Neural progenitor cell (in vitro differentiated cells): ENCODE measurements at regions not wholly inside any gene's neighbourhood (a gene's known extent, or its start where the extent isn't known, plus 50 kb on each side); places are given as distances from the start of the nearest gene placed in this dataset.

Experiments
- DNase-seq: peaks from one replicate; pipeline ENCODE4 v3.0.0-alpha.2; 2016; ENCODE audit warnings: low spot score
- H2AFZ ChIP-seq: fragments of 200-600 bp; sonication (generic); replicated peaks from 2 replicates; pipeline ENCODE4 v1.6.1; 2016; ENCODE audit warnings: antibody characterized with exemption
- H3F3A ChIP-seq: fragments of 200-600 bp; sonication (generic); 2 replicates; pipeline ENCODE4 v1.6.1; 2016; ENCODE audit warnings: antibody characterized with exemption, low read depth
- H3K27ac ChIP-seq: fragments of 200-600 bp; sonication (generic); 2 replicates; pipeline ENCODE4 v1.5.1; 2016; ENCODE audit warnings: mild to moderate bottlenecking
- H3K27me3 ChIP-seq: fragments of 200-600 bp; sonication (generic); 2 replicates; pipeline ENCODE4 v1.6.1; 2016; ENCODE audit warnings: mild to moderate bottlenecking, moderate library complexity
- H3K36me3 ChIP-seq: fragments of 200-600 bp; sonication (generic); 2 replicates; pipeline ENCODE4 v1.5.1; 2016
- H3K4me1 ChIP-seq: fragments of 200-600 bp; sonication (generic); 2 replicates; pipeline ENCODE4 v1.6.1; 2016; ENCODE audit warnings: mixed run types
- H3K4me2 ChIP-seq: fragments of 200-600 bp; sonication (generic); 2 replicates; pipeline ENCODE4 v1.6.1; 2016
- H3K4me3 ChIP-seq: fragments of 200-600 bp; sonication (generic); 2 replicates; pipeline ENCODE4 v1.5.1; 2016
- H3K79me2 ChIP-seq: fragments of 200-600 bp; sonication (generic); 2 replicates; pipeline ENCODE4 v1.6.1; 2016; ENCODE audit warnings: low read depth
- H3K9ac ChIP-seq: fragments of 200-600 bp; sonication (generic); 2 replicates; pipeline ENCODE4 v1.6.1; 2016
- H3K9me3 ChIP-seq: fragments of 200-600 bp; sonication (generic); 2 replicates; pipeline ENCODE4 v1.5.1; 2016; ENCODE audit warnings: low read depth
- H4K20me1 ChIP-seq: fragments of 200-600 bp; sonication (generic); 2 replicates; pipeline ENCODE4 v1.6.1; 2016; ENCODE audit warnings: low read depth
- H3K27ac Mint-ChIP-seq: 3 replicates; pipeline ENCODE4 v1.8.0; 2021; ENCODE audit warnings: mixed read lengths
- H3K27me3 Mint-ChIP-seq: 2 replicates; pipeline ENCODE4 v1.8.0; 2022; ENCODE audit warnings: low read depth, mild to moderate bottlenecking, inconsistent platforms, moderate library complexity, mixed read lengths; ENCODE audit not compliant: insufficient read depth
- H3K36me3 Mint-ChIP-seq: 3 replicates; pipeline ENCODE4 v1.8.0; 2021; ENCODE audit warnings: mixed read lengths
- H3K4me1 Mint-ChIP-seq: 3 replicates; pipeline ENCODE4 v1.8.0; 2021; ENCODE audit warnings: mixed read lengths
- H3K4me3 Mint-ChIP-seq: 3 replicates; pipeline ENCODE4 v1.8.0; 2021; ENCODE audit warnings: mild to moderate bottlenecking, moderate library complexity, mixed read lengths
- H3K9me3 Mint-ChIP-seq: 3 replicates; pipeline ENCODE4 v1.8.0; 2020; ENCODE audit warnings: mixed read lengths
- EZH2 ChIP-seq: fragments of 200-600 bp; sonication (generic); IDR thresholded peaks from 2 replicates; pipeline ENCODE4 v1.6.1; 2017; ENCODE audit warnings: antibody characterized with exemption, mild to moderate bottlenecking, moderate library complexity
- EZH2phosphoT487 ChIP-seq: fragments of 200-600 bp; sonication (generic); IDR thresholded peaks from 2 replicates; pipeline ENCODE4 v1.6.1; 2017; ENCODE audit warnings: antibody characterized with exemption
- TF ChIP-seq, protein P1 (sequence below): fragments of 200-600 bp; sonication (generic); IDR thresholded peaks from 2 replicates; pipeline ENCODE4 v1.5.1; 2017; ENCODE audit warnings: antibody characterized with exemption, mild to moderate bottlenecking

- Histone ChIP-seq H3K9me3 (no peaks in the 10 kb centered on the region), H4K20me1 (no peaks in the 10 kb centered on the region), H3K4me1 (no peaks in the 10 kb centered on the region), H3K27me3 (no peaks in the 10 kb centered on the region), H3K9ac (no peak overlapping the region), H2AFZ (no peak overlapping the region), H3K4me2 (no peak overlapping the region), H3K36me3 (no peaks in the 10 kb centered on the region), H3F3A (no peaks in the 10 kb centered on the region), H3K79me2 (no peaks in the 10 kb centered on the region), H3K4me3 (no peak overlapping the region), H3K27ac (no peak overlapping the region)
- Mint-ChIP-seq H3K27me3 (no peaks in the 10 kb centered on the region), H3K4me1 (peaks cover 7% of the 10 kb centered on the region), H3K9me3 (peaks cover 11% of the 10 kb centered on the region), H3K4me3 (no peak overlapping the region), H3K27ac (no peak overlapping the region), H3K36me3 (peaks cover 1% of the 10 kb centered on the region)
- no peak for TF ChIP-seq EZH2
- TF ChIP-seq, protein P1, sequence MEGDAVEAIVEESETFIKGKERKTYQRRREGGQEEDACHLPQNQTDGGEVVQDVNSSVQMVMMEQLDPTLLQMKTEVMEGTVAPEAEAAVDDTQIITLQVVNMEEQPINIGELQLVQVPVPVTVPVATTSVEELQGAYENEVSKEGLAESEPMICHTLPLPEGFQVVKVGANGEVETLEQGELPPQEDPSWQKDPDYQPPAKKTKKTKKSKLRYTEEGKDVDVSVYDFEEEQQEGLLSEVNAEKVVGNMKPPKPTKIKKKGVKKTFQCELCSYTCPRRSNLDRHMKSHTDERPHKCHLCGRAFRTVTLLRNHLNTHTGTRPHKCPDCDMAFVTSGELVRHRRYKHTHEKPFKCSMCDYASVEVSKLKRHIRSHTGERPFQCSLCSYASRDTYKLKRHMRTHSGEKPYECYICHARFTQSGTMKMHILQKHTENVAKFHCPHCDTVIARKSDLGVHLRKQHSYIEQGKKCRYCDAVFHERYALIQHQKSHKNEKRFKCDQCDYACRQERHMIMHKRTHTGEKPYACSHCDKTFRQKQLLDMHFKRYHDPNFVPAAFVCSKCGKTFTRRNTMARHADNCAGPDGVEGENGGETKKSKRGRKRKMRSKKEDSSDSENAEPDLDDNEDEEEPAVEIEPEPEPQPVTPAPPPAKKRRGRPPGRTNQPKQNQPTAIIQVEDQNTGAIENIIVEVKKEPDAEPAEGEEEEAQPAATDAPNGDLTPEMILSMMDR, result no peak
- TF ChIP-seq EZH2phosphoT487, result no peak
- no peak for DNase-seq
These were observed 268.0 kb upstream of the IRX3 start for GRCh38 chr16:54554581-54554980.

- no peak overlapping the region for H3K27ac ChIP-seq
- no peak for DNase-seq
- H3K36me3 ChIP-seq, result no peaks in the 10 kb centered on the region
- no peaks in the 10 kb centered on the region for H3K36me3 Mint-ChIP-seq
- H4K20me1 ChIP-seq, result no peaks in the 10 kb centered on the region
- no peaks in the 10 kb centered on the region for H3K27me3 ChIP-seq
- H3K9me3 Mint-ChIP-seq, result no peaks in the 10 kb centered on the region
- no peak overlapping the region for H3K4me3 Mint-ChIP-seq
- H3K4me1 Mint-ChIP-seq, result peaks cover 29% of the 10 kb centered on the region
- H3K79me2 ChIP-seq, result no peaks in the 10 kb centered on the region
- no peak for TF ChIP-seq EZH2phosphoT487
- no peak overlapping the region for H3K4me2 ChIP-seq
- H3K9me3 ChIP-seq, result no peaks in the 10 kb centered on the region
- no peak overlapping the region for H3K27ac Mint-ChIP-seq
- peaks cover 12% of the 10 kb centered on the region for H3K4me1 ChIP-seq
- no peak overlapping the region for H3K4me3 ChIP-seq
- H2AFZ ChIP-seq, result no peak overlapping the region
- peaks cover 6% of the 10 kb centered on the region for H3K27me3 Mint-ChIP-seq
- H3K9ac ChIP-seq, result no peak overlapping the region
- H3F3A ChIP-seq, result no peaks in the 10 kb centered on the region
These were observed 261.7 kb upstream of the IRX3 start for GRCh38 chr16:54548281-54548680.

DNA sequence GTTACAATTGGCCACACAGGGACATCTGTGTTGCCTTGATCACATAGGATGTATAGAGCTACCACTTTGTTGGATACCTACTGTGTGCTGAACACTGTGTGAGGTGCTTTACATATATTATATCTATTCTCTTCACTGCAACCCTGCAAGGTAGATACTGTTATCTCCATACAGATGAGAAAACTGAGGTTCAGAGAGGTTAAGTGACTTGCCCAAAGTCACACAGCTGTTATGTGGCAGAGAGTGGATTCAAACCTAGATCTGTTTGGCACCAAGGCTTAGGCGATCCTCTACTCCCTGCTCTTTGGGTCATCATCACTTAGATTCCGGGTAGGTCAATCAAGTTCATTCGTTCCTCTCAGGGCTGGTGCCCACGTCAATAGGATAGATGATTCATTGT is 260.5 kb upstream of the IRX3 start:
- H4K20me1 ChIP-seq, result no peaks in the 10 kb centered on the region
- no peaks in the 10 kb centered on the region for H3K36me3 ChIP-seq
- H3K9me3 Mint-ChIP-seq, result no peaks in the 10 kb centered on the region
- no peak overlapping the region for H3K4me3 ChIP-seq
- H3K4me2 ChIP-seq, result no peak overlapping the region
- no peak overlapping the region for H3K27ac ChIP-seq
- H3K27me3 ChIP-seq, result no peaks in the 10 kb centered on the region
- H3K9ac ChIP-seq, result no peak overlapping the region
- no peaks in the 10 kb centered on the region for H3K36me3 Mint-ChIP-seq
- H3F3A ChIP-seq, result no peaks in the 10 kb centered on the region
- no peaks in the 10 kb centered on the region for H3K79me2 ChIP-seq
- no peak overlapping the region for H2AFZ ChIP-seq
- no peaks in the 10 kb centered on the region for H3K9me3 ChIP-seq
- H3K27ac Mint-ChIP-seq, result no peak overlapping the region
- peaks cover 38% of the 10 kb centered on the region for H3K4me1 Mint-ChIP-seq
- no peak for TF ChIP-seq EZH2
- TF ChIP-seq, protein P1, result no peak
- TF ChIP-seq EZH2phosphoT487, result no peak
- peak overlapping the region; percentile 14 for H3K4me3 Mint-ChIP-seq
- H3K4me1 ChIP-seq, result peaks cover 12% of the 10 kb centered on the region
- H3K27me3 Mint-ChIP-seq, result peaks cover 6% of the 10 kb centered on the region
- no peak for DNase-seq

GRCh38 chr16:54546521-54546920 is 259.9 kb upstream of the IRX3 start:
- Histone ChIP-seq H3K9ac (no peak overlapping the region), H3K27me3 (no peaks in the 10 kb centered on the region), H3F3A (no peaks in the 10 kb centered on the region), H4K20me1 (no peaks in the 10 kb centered on the region), H3K4me1 (peaks cover 12% of the 10 kb centered on the region), H3K27ac (no peak overlapping the region), H3K9me3 (no peaks in the 10 kb centered on the region), H3K79me2 (no peaks in the 10 kb centered on the region), H3K4me3 (no peak overlapping the region), H2AFZ (peak overlapping the region; percentile 69), H3K4me2 (peak overlapping the region; percentile 21), H3K36me3 (no peaks in the 10 kb centered on the region)
- peak overlapping the region; percentile 33 for H3K27ac Mint-ChIP-seq
- no peaks in the 10 kb centered on the region for H3K36me3 Mint-ChIP-seq
- peaks cover 44% of the 10 kb centered on the region for H3K4me1 Mint-ChIP-seq
- no peak for TF ChIP-seq EZH2
- TF ChIP-seq, protein P1, result no peak
- TF ChIP-seq EZH2phosphoT487, result no peak
- H3K27me3 Mint-ChIP-seq, result peaks cover 6% of the 10 kb centered on the region
- H3K9me3 Mint-ChIP-seq, result no peaks in the 10 kb centered on the region
- no peak for DNase-seq
- H3K4me3 Mint-ChIP-seq, result no peak overlapping the region
